ENCODE measurements at regions not wholly inside any gene's neighbourhood (a gene's known extent, or its start where the extent isn't known, plus 50 kb on each side); places are given as distances from the start of the nearest gene placed in this dataset.

DNA sequence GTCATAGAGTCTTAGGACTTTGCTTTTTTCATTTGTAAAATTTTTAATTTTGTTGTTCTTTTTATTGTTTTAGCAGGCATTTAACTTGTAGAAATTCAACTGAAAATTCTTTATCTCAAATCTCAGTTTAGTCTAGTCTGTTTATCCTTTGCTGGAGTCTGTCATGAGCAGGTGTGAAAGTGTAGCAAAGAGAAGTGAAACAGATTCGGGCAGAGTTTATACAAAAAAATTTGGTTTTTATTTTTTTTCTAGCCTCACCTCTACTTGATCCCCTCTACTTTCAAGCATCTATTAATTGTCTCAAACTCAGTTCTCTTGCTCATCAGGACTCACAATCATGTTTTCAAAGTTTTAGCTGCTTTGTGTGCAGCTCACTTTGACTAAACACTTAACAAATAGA lies 655.2 kb downstream of the HDGFL1 start:
- no peak overlapping the region for H4K5ac ChIP-seq (ENCODE audit: insufficient read length, low read depth, low read length)
- no peaks in the 10 kb centered on the region for H3K79me2 ChIP-seq (ENCODE audit: insufficient read depth, low read length)
- no peak overlapping the region for H3T11ph ChIP-seq (ENCODE audit: low read length)
- no peak overlapping the region for H2BK12ac ChIP-seq (ENCODE audit: insufficient read length, low read depth, low read length)
- H3K9me3 ChIP-seq (ENCODE audit: control insufficient read depth, low read depth, low read length), result no peaks in the 10 kb centered on the region
- H3K9ac ChIP-seq (ENCODE audit: extremely low read depth, insufficient read length, low read length), result no peak overlapping the region
- no peak overlapping the region for H4K91ac ChIP-seq (ENCODE audit: insufficient read length, low read depth, low read length)
- no peak overlapping the region for H2BK5ac ChIP-seq (ENCODE audit: insufficient read length, low read length)
- Mint-ChIP-seq H3K4me1 (peaks cover 0 to 2% of the 10 kb centered on the region in 2 experiments; a peak in 1 of 4 replicates), H3K27ac (no peak overlapping the region), H3K9me3 (peaks cover 11 to 28% of the 10 kb centered on the region in 2 experiments; a peak in 4 of 5 replicates), H3K27me3 (ENCODE audit: low read depth) (no peaks in the 10 kb centered on the region), H3K36me3 (ENCODE audit: insufficient read depth in 1 of 3, low read depth in 3 of 3) (peaks cover 5 to 21% (median 7%) of the 10 kb centered on the region in 3 experiments), H3K4me3 (no peak overlapping the region)
- H2BK15ac ChIP-seq (ENCODE audit: low read depth, low read length), result no peak overlapping the region
- no peaks in the 10 kb centered on the region for H3K23me2 ChIP-seq (ENCODE audit: insufficient read length, low read depth, low read length, poor library complexity, severe bottlenecking)
- no peak overlapping the region for H3K23ac ChIP-seq (ENCODE audit: insufficient read length, low read depth, low read length)
- H2BK20ac ChIP-seq (ENCODE audit: low read depth, low read length, poor library complexity, severe bottlenecking), result no peak overlapping the region
- no peak overlapping the region for H3K14ac ChIP-seq (ENCODE audit: insufficient read depth, low read length)
- WGBS (ENCODE audit: extremely low coverage, insufficient read length, low lambda C conversion rate), result no CpG with 5 or more reads among the region's 1 CpG
- H3K4me1 ChIP-seq (ENCODE audit: insufficient read depth, low read length), result no peaks in the 10 kb centered on the region
- H3K27me3 ChIP-seq (ENCODE audit: insufficient read depth, low read length), result no peaks in the 10 kb centered on the region
- TF ChIP-seq, protein P1, sequence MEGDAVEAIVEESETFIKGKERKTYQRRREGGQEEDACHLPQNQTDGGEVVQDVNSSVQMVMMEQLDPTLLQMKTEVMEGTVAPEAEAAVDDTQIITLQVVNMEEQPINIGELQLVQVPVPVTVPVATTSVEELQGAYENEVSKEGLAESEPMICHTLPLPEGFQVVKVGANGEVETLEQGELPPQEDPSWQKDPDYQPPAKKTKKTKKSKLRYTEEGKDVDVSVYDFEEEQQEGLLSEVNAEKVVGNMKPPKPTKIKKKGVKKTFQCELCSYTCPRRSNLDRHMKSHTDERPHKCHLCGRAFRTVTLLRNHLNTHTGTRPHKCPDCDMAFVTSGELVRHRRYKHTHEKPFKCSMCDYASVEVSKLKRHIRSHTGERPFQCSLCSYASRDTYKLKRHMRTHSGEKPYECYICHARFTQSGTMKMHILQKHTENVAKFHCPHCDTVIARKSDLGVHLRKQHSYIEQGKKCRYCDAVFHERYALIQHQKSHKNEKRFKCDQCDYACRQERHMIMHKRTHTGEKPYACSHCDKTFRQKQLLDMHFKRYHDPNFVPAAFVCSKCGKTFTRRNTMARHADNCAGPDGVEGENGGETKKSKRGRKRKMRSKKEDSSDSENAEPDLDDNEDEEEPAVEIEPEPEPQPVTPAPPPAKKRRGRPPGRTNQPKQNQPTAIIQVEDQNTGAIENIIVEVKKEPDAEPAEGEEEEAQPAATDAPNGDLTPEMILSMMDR (conservative IDR thresholded peaks at IDR 0.05), result no peak
- H3K4ac ChIP-seq (ENCODE audit: low read depth, low read length), result no peak overlapping the region
- no peaks in the 10 kb centered on the region for H3K79me1 ChIP-seq (ENCODE audit: insufficient read depth, low read depth, low read length, poor library complexity, severe bottlenecking)
- no peak overlapping the region for H3K4me2 ChIP-seq (ENCODE audit: insufficient read depth, insufficient read length, low read length)
- H3K56ac ChIP-seq (ENCODE audit: insufficient read length, low read depth, low read length), result no peak overlapping the region
- no peaks in the 10 kb centered on the region for H4K20me1 ChIP-seq (ENCODE audit: control insufficient read depth, insufficient read depth, insufficient read length)
- H3K27ac ChIP-seq (ENCODE audit: insufficient read length, low read depth, low read length), result no peak overlapping the region
- H4K8ac ChIP-seq (replicated peaks; ENCODE audit: insufficient read length, low read depth, low read length), result no peak overlapping the region
- no peak for DNase-seq
- no peak overlapping the region for H2BK120ac ChIP-seq (ENCODE audit: low read depth, low read length, poor library complexity, severe bottlenecking)
- H3K18ac ChIP-seq (ENCODE audit: insufficient read length, low read depth, low read length), result no peak overlapping the region
- no peak overlapping the region for H2AFZ ChIP-seq (ENCODE audit: low read length)
- H2AK5ac ChIP-seq (ENCODE audit: insufficient read length, low read length), result no peak overlapping the region
